Spleen (tissue), 7 donors: ENCODE measurements at regions not wholly inside any gene's neighbourhood (a gene's known extent, or its start where the extent isn't known, plus 50 kb on each side); places are given as distances from the start of the nearest gene placed in this dataset.

Experiments
- CTCF ChIP-seq, 11 experiments: fragments of 200-600 bp in 7 of 11; fragments of 450-650 bp in 4 of 11; sonication (generic) in 4 of 11; IDR thresholded peaks in 8 of 11; conservative IDR thresholded peaks in 3 of 11; 1 replicate in 7 of 11; 2 replicates in 4 of 11; pipeline versions ENCODE4 v1.4.0 to v1.8.0; 2016 to 2021; ENCODE audit warnings: antibody characterized with exemption in 11 of 11, inconsistent platforms in 4 of 11, mild to moderate bottlenecking in 1 of 11
- POLR2A ChIP-seq, 3 donors: fragments of 450-650 bp; IDR thresholded peaks; one replicate each; pipeline ENCODE4 v1.5.1; 2017; ENCODE audit warnings: antibody characterized with exemption in 3 of 3, mild to moderate bottlenecking in 1 of 3
- POLR2AphosphoS5 ChIP-seq, 3 donors: sonication (generic); formaldehyde crosslinking; IDR thresholded peaks; one replicate each; pipeline ENCODE4 v1.5.1; 2017; ENCODE audit warnings: antibody characterized with exemption in 3 of 3
- donor health status: DM: no; HTN: no; CAD: no; lungs with moderate emphysema.
- donor health status: DM: no; HTN: no; CAD: no.
- donor health status: DM: no; HTN: no; CAD: no.

- TF ChIP-seq CTCF (IDR thresholded peaks at IDR 0.05 in 8 of 11, conservative IDR thresholded peaks at IDR 0.05 in 3 of 11) (no peak), POLR2AphosphoS5 (IDR thresholded peaks at IDR 0.05) (no peak), POLR2A (IDR thresholded peaks at IDR 0.05) (no peak)
Observed at GRCh38 chr2:51472300-51472699, 440.4 kb upstream of the NRXN1 start.
